ACC112 (cell line): ENCODE measurements at regions not wholly inside any gene's neighbourhood (a gene's known extent, or its start where the extent isn't known, plus 50 kb on each side); places are given as distances from the start of the nearest gene placed in this dataset.
"Not testable (repeated sequence)": the region's sequence is repeated elsewhere in the genome, so short reads cannot be mapped to it uniquely, and the experiment has no call there.

ENCODE experiments used
- H2AFZ ChIP-seq: fragments of 200-600 bp; sonication (generic); one replicate; pipeline ENCODE4 v1.6.0; 2017; ENCODE audit warnings: antibody characterized with exemption, low read length; ENCODE audit not compliant: unreplicated experiment
- H3K27ac ChIP-seq: fragments of 200-600 bp; sonication (generic); 2 replicates; pipeline ENCODE4 v1.5.1; 2014; ENCODE audit warnings: low read depth, mild to moderate bottlenecking, antibody characterized with exemption, low read length, moderate library complexity
- H3K27me3 ChIP-seq: fragments of 200-600 bp; sonication (generic); 2 replicates; pipeline ENCODE4 v1.6.1; 2014; ENCODE audit warnings: mild to moderate bottlenecking, antibody characterized with exemption, low read length, moderate library complexity, mixed read lengths; ENCODE audit not compliant: insufficient read depth
- H3K36me3 ChIP-seq: fragments of 200-600 bp; sonication (generic); 2 replicates; pipeline ENCODE4 v1.6.1; 2016; ENCODE audit warnings: mild to moderate bottlenecking, antibody characterized with exemption, low read length, moderate library complexity, mixed read lengths; ENCODE audit not compliant: insufficient read depth
- H3K4me1 ChIP-seq: fragments of 200-600 bp; sonication (generic); one replicate; pipeline ENCODE4 v1.6.1; 2016; ENCODE audit warnings: low read length, mixed read lengths; ENCODE audit not compliant: insufficient read depth, unreplicated experiment, control insufficient read depth
- H3K4me3 ChIP-seq: fragments of 200-600 bp; sonication (generic); 2 replicates; pipeline ENCODE4 v1.5.1; 2014; ENCODE audit warnings: mild to moderate bottlenecking, low read depth, low read length
- H3K79me2 ChIP-seq: fragments of 200-600 bp; sonication (generic); one replicate; pipeline ENCODE4 v1.6.0; 2016; ENCODE audit warnings: low read length; ENCODE audit not compliant: control insufficient read depth, unreplicated experiment, insufficient read depth

DNA sequence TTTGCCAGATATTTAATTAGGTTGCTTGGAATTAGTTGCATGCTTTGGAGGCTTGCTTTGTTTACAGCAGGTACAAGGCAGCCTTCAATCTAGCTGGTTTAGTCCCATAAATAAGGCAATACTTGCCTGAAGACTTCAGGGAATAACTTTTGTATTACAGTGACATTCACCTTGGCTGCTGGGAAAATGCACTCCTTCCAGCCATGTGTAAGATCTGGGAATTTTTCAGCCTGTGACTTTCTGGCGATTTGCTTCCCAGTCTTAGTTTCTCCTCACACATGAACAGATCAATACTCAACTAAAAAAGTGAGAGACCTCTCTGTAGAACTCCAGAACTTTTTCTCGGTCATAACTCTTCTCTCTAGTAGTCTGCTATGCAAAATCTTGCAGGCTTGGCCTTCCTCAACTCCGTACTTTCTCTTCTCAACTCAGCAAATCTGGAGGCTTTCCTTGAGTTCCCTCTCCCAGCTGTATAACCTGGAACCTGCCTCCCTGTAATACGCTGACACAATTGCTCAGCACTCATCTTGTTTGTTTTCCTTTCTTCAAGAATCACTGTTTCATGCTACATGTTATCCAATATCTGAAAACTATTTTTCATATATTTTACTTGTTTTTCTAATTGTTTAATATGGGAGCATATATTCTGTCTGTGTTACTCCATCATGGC is 173.0 kb downstream of the MSX2 start:
- H3K36me3 ChIP-seq = no peaks in the 10 kb centered on the region
- H3K27ac ChIP-seq = no peak overlapping the region
- H3K27me3 ChIP-seq = no peaks in the 10 kb centered on the region
- H3K4me3 ChIP-seq = no peak overlapping the region
- no peak overlapping the region for H2AFZ ChIP-seq
- no peaks in the 10 kb centered on the region for H3K79me2 ChIP-seq
- no peaks in the 10 kb centered on the region for H3K4me1 ChIP-seq

DNA sequence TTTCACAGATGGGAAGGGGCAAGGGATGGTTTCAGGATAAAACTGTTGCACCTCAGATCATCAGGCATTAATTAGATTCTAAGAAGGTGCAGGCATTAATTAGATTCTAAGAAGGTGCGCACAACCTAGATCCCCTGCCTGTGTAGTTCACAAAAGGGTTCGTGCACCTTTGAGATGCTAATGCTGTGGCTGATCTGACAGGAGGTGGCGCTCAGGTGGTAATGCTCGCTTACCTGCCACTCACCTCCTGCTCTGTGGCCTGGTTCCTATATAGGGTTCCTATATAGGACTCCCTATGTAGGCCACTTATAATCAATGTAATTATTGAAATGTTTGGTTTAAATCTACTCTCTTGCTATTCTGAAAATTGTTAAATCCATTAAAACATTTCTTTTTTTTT is 171.0 kb downstream of the MSX2 start:
- Histone ChIP-seq H2AFZ (no peak overlapping the region), H3K27me3 (no peaks in the 10 kb centered on the region; the same call in 1 of the 2 replicates), H3K36me3 (no peaks in the 10 kb centered on the region), H3K4me3 (no peak overlapping the region), H3K79me2 (no peaks in the 10 kb centered on the region), H3K27ac (no peak overlapping the region), H3K4me1 (no peaks in the 10 kb centered on the region)

- no peak overlapping the region for H2AFZ ChIP-seq
- H3K79me2 ChIP-seq = no peaks in the 10 kb centered on the region
- H3K36me3 ChIP-seq = no peaks in the 10 kb centered on the region
- H3K4me1 ChIP-seq = no peaks in the 10 kb centered on the region
- H3K27me3 ChIP-seq = no peaks in the 10 kb centered on the region; the same call in 1 of the 2 replicates
- no peak overlapping the region for H3K4me3 ChIP-seq
- no peak overlapping the region for H3K27ac ChIP-seq
Observed at GRCh38 chr5:174892742-174893141, 168.4 kb downstream of the MSX2 start.

DNA sequence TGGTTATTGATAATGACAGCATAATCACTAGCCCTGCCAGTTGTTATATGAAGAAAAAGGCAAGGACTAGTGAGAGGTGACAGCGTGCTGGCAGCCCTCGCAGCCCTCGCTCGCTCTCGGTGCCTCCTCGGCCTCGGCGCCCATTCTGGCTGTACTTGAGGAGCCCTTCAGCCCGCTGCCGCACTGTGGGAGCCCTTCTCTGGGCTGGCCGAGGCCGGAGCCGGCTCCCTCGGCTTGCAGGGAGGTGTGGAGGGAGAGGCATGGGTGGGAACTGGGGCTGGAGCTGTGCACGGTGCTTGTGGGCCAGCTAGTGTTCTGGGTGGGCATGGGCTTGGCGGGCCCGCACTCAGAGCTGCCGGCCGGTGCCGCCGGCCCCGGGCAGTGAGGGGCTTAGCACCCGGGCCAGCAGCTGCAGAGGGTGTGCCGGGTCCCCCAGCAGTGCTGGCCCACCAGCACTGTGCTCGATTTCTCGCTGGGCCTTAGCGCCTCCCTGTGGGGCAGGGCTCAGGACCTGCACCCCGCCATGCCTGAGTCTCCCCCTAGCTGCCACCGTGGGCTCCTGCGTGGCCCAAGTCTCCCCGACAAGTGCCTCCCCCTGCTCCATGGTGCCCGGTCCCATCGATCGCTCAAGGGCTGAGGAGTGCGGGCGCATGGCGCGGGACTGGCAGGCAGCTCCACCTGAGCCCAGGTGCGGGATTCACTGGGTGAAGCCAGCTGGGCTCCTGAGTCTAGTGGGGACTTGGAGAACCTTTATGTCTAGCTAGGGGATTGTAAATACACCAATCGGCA is 156.2 kb downstream of the MSX2 start:
- H3K4me3 ChIP-seq, H2AFZ ChIP-seq: not testable (repeated sequence)

DNA sequence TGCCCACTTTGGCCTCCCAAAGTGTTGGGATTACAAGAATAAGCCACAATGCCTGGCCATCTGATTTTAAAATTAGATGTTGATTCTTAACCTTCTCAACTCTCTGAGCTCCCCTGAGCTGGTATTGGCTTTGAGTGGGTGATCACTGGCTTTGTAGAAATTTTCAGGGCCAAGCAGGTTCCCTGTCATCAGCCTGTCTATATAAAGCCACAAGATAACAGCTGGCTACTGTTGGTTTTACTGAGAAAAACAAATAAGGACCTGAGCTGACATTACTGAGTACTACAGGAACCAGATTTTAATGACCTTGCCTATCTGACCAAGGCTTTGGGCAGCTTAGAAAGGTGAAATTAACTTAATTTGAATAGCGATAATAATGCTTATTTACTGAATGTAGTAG is 153.6 kb downstream of the MSX2 start:
- H3K4me1 ChIP-seq = no peaks in the 10 kb centered on the region
- no peaks in the 10 kb centered on the region for H3K79me2 ChIP-seq
- no peaks in the 10 kb centered on the region for H3K27me3 ChIP-seq
- H3K36me3 ChIP-seq = no peaks in the 10 kb centered on the region
- H2AFZ ChIP-seq = no peak overlapping the region
- no peak overlapping the region for H3K27ac ChIP-seq
- no peak overlapping the region for H3K4me3 ChIP-seq

More for the DNA sequence above, 156.2 kb downstream of the MSX2 start:
- not testable (repeated sequence) for H3K4me1 ChIP-seq, H3K79me2 ChIP-seq, H3K36me3 ChIP-seq, H3K27ac ChIP-seq, H3K27me3 ChIP-seq

DNA sequence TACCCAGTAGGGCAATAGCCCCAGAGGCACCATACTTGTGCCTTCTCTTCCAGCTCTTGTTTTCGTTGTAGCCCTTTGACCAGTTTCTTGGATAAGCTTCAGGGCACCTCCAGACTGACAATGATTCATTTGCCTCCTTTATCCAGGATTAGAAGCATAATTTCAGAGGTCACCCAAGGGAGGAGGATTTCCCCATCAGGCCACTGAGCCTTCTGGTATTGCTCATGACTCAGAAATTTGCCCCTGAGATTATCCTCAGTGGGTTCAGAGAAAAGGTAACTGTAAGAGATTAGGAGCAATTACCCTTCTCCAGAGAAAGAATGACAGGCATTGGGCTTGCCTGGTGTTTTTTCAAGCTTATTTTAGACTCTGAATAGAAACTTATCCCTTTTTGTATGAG is 147.9 kb downstream of the MSX2 start:
- H2AFZ ChIP-seq = no peak overlapping the region
- no peak overlapping the region for H3K4me3 ChIP-seq
- H3K79me2 ChIP-seq = no peaks in the 10 kb centered on the region
- H3K27ac ChIP-seq = no peak overlapping the region
- no peaks in the 10 kb centered on the region for H3K4me1 ChIP-seq
- H3K36me3 ChIP-seq = no peaks in the 10 kb centered on the region
- H3K27me3 ChIP-seq = no peaks in the 10 kb centered on the region

GRCh38 chr5:174852143-174852542 is 127.8 kb downstream of the MSX2 start:
- no peak overlapping the region for H3K4me3 ChIP-seq
- no peaks in the 10 kb centered on the region; the same call in 1 of the 2 replicates for H3K27me3 ChIP-seq
- H3K27ac ChIP-seq = no peak overlapping the region
- H2AFZ ChIP-seq = no peak overlapping the region
- no peaks in the 10 kb centered on the region for H3K4me1 ChIP-seq
- H3K36me3 ChIP-seq = no peaks in the 10 kb centered on the region
- H3K79me2 ChIP-seq = no peaks in the 10 kb centered on the region

- no peak overlapping the region for H2AFZ ChIP-seq
- no peaks in the 10 kb centered on the region for H3K4me1 ChIP-seq
- no peaks in the 10 kb centered on the region; the same call in 1 of the 2 replicates for H3K27me3 ChIP-seq
- H3K79me2 ChIP-seq = no peaks in the 10 kb centered on the region
- H3K27ac ChIP-seq = no peak overlapping the region
- H3K36me3 ChIP-seq = no peaks in the 10 kb centered on the region
- no peak overlapping the region for H3K4me3 ChIP-seq
Observed at GRCh38 chr5:174850565-174851169, 126.3 kb downstream of the MSX2 start.

DNA sequence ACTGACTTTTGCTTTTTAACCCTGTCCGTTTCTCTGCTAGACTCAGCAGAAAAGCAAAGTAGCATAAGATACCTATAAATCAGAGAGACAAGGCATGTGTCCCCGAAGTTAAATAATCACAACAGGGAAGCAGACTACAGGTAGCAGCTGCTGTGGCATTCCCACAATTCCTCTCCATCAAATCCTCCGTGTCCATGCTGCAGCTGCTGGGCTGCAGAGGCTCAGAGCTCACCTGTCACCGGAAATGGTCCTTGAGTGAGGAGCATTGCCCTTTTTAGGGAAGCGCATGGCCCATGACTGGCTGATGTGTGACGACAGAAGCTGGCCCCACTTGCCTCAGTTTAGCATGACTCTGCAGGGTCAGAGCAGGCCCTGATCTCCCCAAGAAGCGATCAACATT is 125.0 kb downstream of the MSX2 start:
- H3K36me3 ChIP-seq = no peaks in the 10 kb centered on the region
- H3K79me2 ChIP-seq = no peaks in the 10 kb centered on the region
- no peak overlapping the region for H3K4me3 ChIP-seq
- H3K27ac ChIP-seq = no peak overlapping the region
- no peaks in the 10 kb centered on the region; the same call in 1 of the 2 replicates for H3K27me3 ChIP-seq
- H2AFZ ChIP-seq = no peak overlapping the region
- no peaks in the 10 kb centered on the region for H3K4me1 ChIP-seq

GRCh38 chr5:174844971-174845370 is 120.6 kb downstream of the MSX2 start:
- Histone ChIP-seq H3K27me3 (no peaks in the 10 kb centered on the region; the same call in 1 of the 2 replicates), H3K79me2 (no peaks in the 10 kb centered on the region), H2AFZ (no peak overlapping the region), H3K4me3 (no peak overlapping the region), H3K4me1 (no peaks in the 10 kb centered on the region), H3K27ac (no peak overlapping the region), H3K36me3 (no peaks in the 10 kb centered on the region)
